ENCODE measurements at regions not wholly inside any gene's neighbourhood (a gene's known extent, or its start where the extent isn't known, plus 50 kb on each side); places are given as distances from the start of the nearest gene placed in this dataset.

DNA sequence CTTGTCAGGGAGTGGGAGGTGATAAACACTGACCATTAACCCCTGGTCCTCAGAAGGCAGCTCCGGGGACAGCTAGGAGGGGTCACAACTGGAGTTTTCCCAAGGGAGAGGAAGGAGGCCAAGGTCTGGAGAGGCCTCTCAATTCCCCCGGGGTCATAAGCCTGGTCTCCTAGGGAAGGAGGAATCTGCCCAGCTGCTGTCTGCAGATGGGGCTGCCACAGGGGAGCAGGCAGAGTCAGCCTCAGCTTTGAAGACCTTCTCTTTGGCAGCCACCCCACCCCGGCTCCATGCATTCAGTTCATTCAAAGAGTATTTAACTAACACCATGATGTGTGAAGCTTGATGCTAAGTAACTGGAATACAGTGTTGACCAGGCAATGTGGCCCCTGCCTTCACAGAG lies 74.6 kb upstream of the HSPA9 start:
- ATAC-seq (no peak), DNase-seq (ENCODE audit: low read depth, low spot score) (no peak), FAIRE-seq (no peak)
- intact Hi-C loops (cut with micrococcal nuclease; ENCODE audit: unreplicated experiment), result loop anchor here (10.0 kb wide), 1 partner anchor 125 kb away; no protein-coding TSS in a partner anchor
- H2AFZ ChIP-seq (ENCODE audit: control insufficient read depth, low read depth, low read length), result peak overlapping the region; percentile 61
- peaks cover 41% of the 10 kb centered on the region for H3K4me1 ChIP-seq (ENCODE audit: control insufficient read depth, insufficient read depth, low read length)
- no peaks in the 10 kb centered on the region; a peak in 2 of 4 replicates for H3K27me3 ChIP-seq (replicated peaks in 1 of 2; ENCODE audit: control insufficient read depth in 2 of 2, insufficient read depth in 2 of 2, low read length in 1 of 2)
- ChIA-PET RAD21 (ENCODE audit: unreplicated experiment) (no interaction called here), CTCF (interaction anchor here (0.5 to 2.1 kb wide), 4 partner anchors 9 to 509 kb away, joined by 3 to 8 read pairs (median 5); no protein-coding TSS in a partner anchor), POLR2A (no interaction called here), SMC1A (ENCODE audit: uncharacterized antibody, unreplicated experiment) (interaction anchor here (0.6 kb wide), 1 partner anchor 816 kb away, joined by 3 read pairs; no protein-coding TSS in a partner anchor)
- TF ChIP-seq, protein P1, sequence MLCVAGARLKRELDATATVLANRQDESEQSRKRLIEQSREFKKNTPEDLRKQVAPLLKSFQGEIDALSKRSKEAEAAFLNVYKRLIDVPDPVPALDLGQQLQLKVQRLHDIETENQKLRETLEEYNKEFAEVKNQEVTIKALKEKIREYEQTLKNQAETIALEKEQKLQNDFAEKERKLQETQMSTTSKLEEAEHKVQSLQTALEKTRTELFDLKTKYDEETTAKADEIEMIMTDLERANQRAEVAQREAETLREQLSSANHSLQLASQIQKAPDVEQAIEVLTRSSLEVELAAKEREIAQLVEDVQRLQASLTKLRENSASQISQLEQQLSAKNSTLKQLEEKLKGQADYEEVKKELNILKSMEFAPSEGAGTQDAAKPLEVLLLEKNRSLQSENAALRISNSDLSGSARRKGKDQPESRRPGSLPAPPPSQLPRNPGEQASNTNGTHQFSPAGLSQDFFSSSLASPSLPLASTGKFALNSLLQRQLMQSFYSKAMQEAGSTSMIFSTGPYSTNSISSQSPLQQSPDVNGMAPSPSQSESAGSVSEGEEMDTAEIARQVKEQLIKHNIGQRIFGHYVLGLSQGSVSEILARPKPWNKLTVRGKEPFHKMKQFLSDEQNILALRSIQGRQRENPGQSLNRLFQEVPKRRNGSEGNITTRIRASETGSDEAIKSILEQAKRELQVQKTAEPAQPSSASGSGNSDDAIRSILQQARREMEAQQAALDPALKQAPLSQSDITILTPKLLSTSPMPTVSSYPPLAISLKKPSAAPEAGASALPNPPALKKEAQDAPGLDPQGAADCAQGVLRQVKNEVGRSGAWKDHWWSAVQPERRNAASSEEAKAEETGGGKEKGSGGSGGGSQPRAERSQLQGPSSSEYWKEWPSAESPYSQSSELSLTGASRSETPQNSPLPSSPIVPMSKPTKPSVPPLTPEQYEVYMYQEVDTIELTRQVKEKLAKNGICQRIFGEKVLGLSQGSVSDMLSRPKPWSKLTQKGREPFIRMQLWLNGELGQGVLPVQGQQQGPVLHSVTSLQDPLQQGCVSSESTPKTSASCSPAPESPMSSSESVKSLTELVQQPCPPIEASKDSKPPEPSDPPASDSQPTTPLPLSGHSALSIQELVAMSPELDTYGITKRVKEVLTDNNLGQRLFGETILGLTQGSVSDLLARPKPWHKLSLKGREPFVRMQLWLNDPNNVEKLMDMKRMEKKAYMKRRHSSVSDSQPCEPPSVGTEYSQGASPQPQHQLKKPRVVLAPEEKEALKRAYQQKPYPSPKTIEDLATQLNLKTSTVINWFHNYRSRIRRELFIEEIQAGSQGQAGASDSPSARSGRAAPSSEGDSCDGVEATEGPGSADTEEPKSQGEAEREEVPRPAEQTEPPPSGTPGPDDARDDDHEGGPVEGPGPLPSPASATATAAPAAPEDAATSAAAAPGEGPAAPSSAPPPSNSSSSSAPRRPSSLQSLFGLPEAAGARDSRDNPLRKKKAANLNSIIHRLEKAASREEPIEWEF (IDR thresholded peaks at IDR 0.05; ENCODE audit: insufficient replicate concordance, low read depth, low read length), result no peak
- TF ChIP-seq PAX8 (IDR thresholded peaks at IDR 0.05), result no peak
- TF ChIP-seq SMARCA5 (IDR thresholded peaks at IDR 0.05), result no peak
- no peak for TF ChIP-seq NR2F1 (conservative IDR thresholded peaks at IDR 0.05)
- TF ChIP-seq, protein P2, sequence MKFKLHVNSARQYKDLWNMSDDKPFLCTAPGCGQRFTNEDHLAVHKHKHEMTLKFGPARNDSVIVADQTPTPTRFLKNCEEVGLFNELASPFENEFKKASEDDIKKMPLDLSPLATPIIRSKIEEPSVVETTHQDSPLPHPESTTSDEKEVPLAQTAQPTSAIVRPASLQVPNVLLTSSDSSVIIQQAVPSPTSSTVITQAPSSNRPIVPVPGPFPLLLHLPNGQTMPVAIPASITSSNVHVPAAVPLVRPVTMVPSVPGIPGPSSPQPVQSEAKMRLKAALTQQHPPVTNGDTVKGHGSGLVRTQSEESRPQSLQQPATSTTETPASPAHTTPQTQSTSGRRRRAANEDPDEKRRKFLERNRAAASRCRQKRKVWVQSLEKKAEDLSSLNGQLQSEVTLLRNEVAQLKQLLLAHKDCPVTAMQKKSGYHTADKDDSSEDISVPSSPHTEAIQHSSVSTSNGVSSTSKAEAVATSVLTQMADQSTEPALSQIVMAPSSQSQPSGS (IDR thresholded peaks at IDR 0.05; ENCODE audit: low read length), result no peak
- H3K4me2 ChIP-seq (ENCODE audit: control insufficient read depth, insufficient read depth), result peak overlapping the region; percentile 74
- H4K20me1 ChIP-seq (ENCODE audit: control insufficient read depth, insufficient read depth), result no peaks in the 10 kb centered on the region
- H3K36me3 ChIP-seq (ENCODE audit: control insufficient read depth in 2 of 2, insufficient read depth in 2 of 2, low read length in 1 of 2), result no peaks in the 10 kb centered on the region
- H3K4me3 ChIP-seq, result 0 out of 2 replicates have a peak overlapping the region, but pooled peaks have one; percentile 7
- no peak overlapping the region for H3K9ac ChIP-seq (ENCODE audit: control insufficient read depth, insufficient read depth, low read length)
- H3K79me2 ChIP-seq (ENCODE audit: control insufficient read depth, insufficient read depth, low read length), result no peaks in the 10 kb centered on the region
- no TSS peak for BruUV-seq (replicated peaks)
- 10% methylated on average over 3 of the region's 3 CpGs for WGBS (ENCODE audit: insufficient coverage, insufficient replicate concordance, low lambda C conversion rate, missing lambda C conversion rate)
- H3K9me3 ChIP-seq (replicated peaks; ENCODE audit: control insufficient read depth, insufficient read depth, low read length), result no peaks in the 10 kb centered on the region
- H3K27ac ChIP-seq (ENCODE audit: control insufficient read depth, insufficient read depth), result no peak overlapping the region
- in situ Hi-C loops (cut with MboI), result loop anchor here (25.0 kb wide), 1 partner anchor 613 kb away; no protein-coding TSS in a partner anchor

Data from GM12878 (cell line).